Transverse colon (tissue), 4 donors: ENCODE measurements at regions not wholly inside any gene's neighbourhood (a gene's known extent, or its start where the extent isn't known, plus 50 kb on each side); places are given as distances from the start of the nearest gene placed in this dataset.

Experiments
- DNase-seq: peaks from one replicate; pipeline ENCODE4 v3.0.0-alpha.2; 2019
- H3K27ac ChIP-seq, 4 donors: fragments of 200-600 bp; sonication (generic); 2 replicates each; pipeline ENCODE4 v1.5.1; 2016 to 2018; ENCODE audit warnings: inconsistent platforms in 4 of 4
- H3K27me3 ChIP-seq: fragments of 200-600 bp; sonication (generic); 2 replicates; pipeline ENCODE4 v1.5.1; 2017; ENCODE audit warnings: inconsistent platforms
- H3K36me3 ChIP-seq, 4 donors: fragments of 200-600 bp; sonication (generic); 2 replicates each; pipeline ENCODE4 v1.5.1; 2017 to 2019; ENCODE audit warnings: inconsistent platforms in 4 of 4
- H3K4me1 ChIP-seq, 4 donors: fragments of 200-600 bp; sonication (generic); 2 replicates each; pipeline ENCODE4 v1.5.1; 2017 to 2020; ENCODE audit warnings: inconsistent platforms in 4 of 4
- H3K4me3 ChIP-seq, 4 donors: fragments of 200-600 bp; sonication (generic); 1 replicate in 1 of 4; 2 replicates in 3 of 4; pipeline versions ENCODE4 v1.5.1 to v1.6.1; 2017 to 2019; ENCODE audit warnings: inconsistent platforms in 4 of 4
- H3K9me3 ChIP-seq, 2 donors: fragments of 200-600 bp; sonication (generic); 2 replicates each; pipeline ENCODE4 v1.5.1; 2017 to 2019; ENCODE audit warnings: inconsistent platforms in 2 of 2
- CTCF ChIP-seq, 5 experiments: fragments of 200-600 bp in 3 of 5; fragments of 450-650 bp in 2 of 5; sonication (generic) in 3 of 5; IDR thresholded peaks; 1 replicate in 2 of 5; 2 replicates in 3 of 5; pipeline ENCODE4 v1.5.1; 2016 to 2017; ENCODE audit warnings: antibody characterized with exemption in 5 of 5, inconsistent platforms in 3 of 5, mild to moderate bottlenecking in 2 of 5, moderate library complexity in 1 of 5
- EP300 ChIP-seq: sonication (generic); formaldehyde crosslinking; IDR thresholded peaks from one replicate; pipeline ENCODE4 v1.6.1; 2017; ENCODE audit warnings: antibody characterized with exemption, low read depth
- POLR2A ChIP-seq: fragments of 450-650 bp; IDR thresholded peaks from one replicate; pipeline ENCODE4 v1.6.1; 2016; ENCODE audit warnings: antibody characterized with exemption, mild to moderate bottlenecking, moderate library complexity
- POLR2AphosphoS5 ChIP-seq, 3 donors: sonication (generic); formaldehyde crosslinking; IDR thresholded peaks; one replicate each; pipeline ENCODE4 v1.6.1; 2016; ENCODE audit warnings: antibody characterized with exemption in 3 of 3
- WGBS, 2 donors: methylation state at CpG; one replicate each; pipeline ENCODE4 v1.1.5; 2018; ENCODE audit warnings: low coverage in 1 of 2; 5-methylcytosine and 5-hydroxymethylcytosine counted together
- in situ Hi-C, 4 donors: fragments of 200-750 bp; cut with MboI; loops; one replicate each; pipeline versions ENCODE4 v1.15.0 to v1.15.1; 2017; ENCODE audit warnings: low sequenced_read_pairs in 3 of 4, low pct_ligation_motif_present in 1 of 4, low pct_unique_long_range_greater_than_20kb in 1 of 4
- intact Hi-C: fragments of 100-400 bp; cut with DNase I; formaldehyde crosslinking; loops from one replicate; pipeline ENCODE4 v1.15.1; 2023; ENCODE audit warnings: low total_unique reads

- TF ChIP-seq POLR2AphosphoS5 (IDR thresholded peaks at IDR 0.05) (no peak), EP300 (no peak), POLR2A (no peak), CTCF (IDR thresholded peaks at IDR 0.05) (no peak)
- Histone ChIP-seq H3K4me3 (no peak overlapping the region), H3K27me3 (no peaks in the 10 kb centered on the region), H3K9me3 (no peaks in the 10 kb centered on the region), H3K36me3 (no peaks in the 10 kb centered on the region), H3K27ac (no peak overlapping the region), H3K4me1 (no peaks in the 10 kb centered on the region)
- in situ Hi-C loops (no loop called here), intact Hi-C loops (no loop called here)
- no peak for DNase-seq
- 38 to 39% methylated on average over 3 of the region's 3 CpGs for WGBS, 2 donors
These were observed 468.9 kb downstream of the IPMK start for GRCh38 chr10:57798830-57799229.

GRCh38 chr10:57791546-57791945, 476.1 kb downstream of the IPMK start:
- no peak for DNase-seq
- in situ Hi-C loops = no loop called here
- no peaks in the 10 kb centered on the region for H3K36me3 ChIP-seq

GRCh38 chr10:57790703-57791102, 477.0 kb downstream of the IPMK start:
- no peak overlapping the region for H3K27ac ChIP-seq
- TF ChIP-seq CTCF (IDR thresholded peaks at IDR 0.05) (no peak), POLR2A (no peak), EP300 (no peak), POLR2AphosphoS5 (IDR thresholded peaks at IDR 0.05) (no peak)
- intact Hi-C loops (no loop called here), in situ Hi-C loops (no loop called here)
- no peaks in the 10 kb centered on the region for H3K36me3 ChIP-seq
- no peak overlapping the region for H3K4me3 ChIP-seq
- no peak for DNase-seq
- 74 to 100% methylated on average over 1 of the region's 1 CpG for WGBS, 2 donors
- no peaks in the 10 kb centered on the region for H3K27me3 ChIP-seq
- H3K4me1 ChIP-seq = no peaks in the 10 kb centered on the region
- no peaks in the 10 kb centered on the region for H3K9me3 ChIP-seq

More at GRCh38 chr10:57791546-57791945, 476.1 kb downstream of the IPMK start:
- WGBS, 2 donors = 50% methylated on average over 1 of the region's 1 CpG
- no peak for TF ChIP-seq EP300
- TF ChIP-seq POLR2A = no peak
- no peak for TF ChIP-seq CTCF (IDR thresholded peaks at IDR 0.05)
- no peak for TF ChIP-seq POLR2AphosphoS5 (IDR thresholded peaks at IDR 0.05)
- intact Hi-C loops = no loop called here
- H3K4me1 ChIP-seq = no peaks in the 10 kb centered on the region
- no peaks in the 10 kb centered on the region for H3K9me3 ChIP-seq
- H3K4me3 ChIP-seq = no peak overlapping the region
- H3K27ac ChIP-seq = no peak overlapping the region
- H3K27me3 ChIP-seq = no peaks in the 10 kb centered on the region

GRCh38 chr10:57788117-57788516, 479.6 kb downstream of the IPMK start:
- intact Hi-C loops (loop anchor here (2.0 kb wide), 1 partner anchor 73 kb away; no protein-coding TSS in a partner anchor), in situ Hi-C loops (no loop called here)
- Histone ChIP-seq H3K9me3 (no peaks in the 10 kb centered on the region), H3K27ac (no peak overlapping the region), H3K27me3 (no peaks in the 10 kb centered on the region), H3K4me3 (no peak overlapping the region), H3K4me1 (no peaks in the 10 kb centered on the region), H3K36me3 (no peaks in the 10 kb centered on the region)
- DNase-seq = no peak
- TF ChIP-seq CTCF (IDR thresholded peaks at IDR 0.05) = no peak
- TF ChIP-seq POLR2AphosphoS5 (IDR thresholded peaks at IDR 0.05) = no peak
- TF ChIP-seq POLR2A = no peak
- TF ChIP-seq EP300 = no peak
- 90 to 91% methylated on average over 3 of the region's 3 CpGs for WGBS, 2 donors
